ENCODE measurements at regions not wholly inside any gene's neighbourhood (a gene's known extent, or its start where the extent isn't known, plus 50 kb on each side); places are given as distances from the start of the nearest gene placed in this dataset.

- Histone ChIP-seq H3K4me2 (no peak overlapping the region), H3K9me3 (no peaks in the 10 kb centered on the region), H3K27me3 (ENCODE audit: insufficient read depth) (no peaks in the 10 kb centered on the region), H3K9me2 (no peaks in the 10 kb centered on the region), H3K27ac (ENCODE audit: low read depth in 2 of 2, low read length in 1 of 2) (no peak overlapping the region), H3K36me3 (replicated peaks in 1 of 2; ENCODE audit: control insufficient read depth in 1 of 2, insufficient read depth in 2 of 2, low read length in 1 of 2) (no peaks in the 10 kb centered on the region), H3F3A (replicated peaks; ENCODE audit: insufficient read depth) (no peaks in the 10 kb centered on the region), H4K20me1 (ENCODE audit: insufficient read depth) (no peaks in the 10 kb centered on the region), H3K9ac (no peak overlapping the region), H3K4me3 (ENCODE audit: low read depth in 2 of 2, low read length in 1 of 2) (no peak overlapping the region), H3K79me2 (ENCODE audit: insufficient read depth) (no peaks in the 10 kb centered on the region), H3K4me1 (ENCODE audit: control insufficient read depth in 1 of 2, insufficient read depth in 2 of 2, low read depth in 1 of 2, low read length in 1 of 2) (peaks cover 0 to 22% of the 10 kb centered on the region in 2 experiments; a peak in 2 of 4 replicates), H2AFZ (ENCODE audit: low read depth) (no peak overlapping the region)
- CTCF ChIA-PET = no interaction called here
- DNase-seq = no peak
- 64% methylated on average over 5 of the region's 5 CpGs for WGBS (ENCODE audit: low lambda C conversion rate)
- TF ChIP-seq NFIC (IDR thresholded peaks at IDR 0.05; ENCODE audit: borderline replicate concordance) (no peak), TCF12 (IDR thresholded peaks at IDR 0.05) (no peak), CHD2 (IDR thresholded peaks at IDR 0.05; ENCODE audit: low read length, partially characterized antibody) (no peak), SMC3 (IDR thresholded peaks at IDR 0.05; ENCODE audit: low read depth, low read length) (no peak), MXI1 (IDR thresholded peaks at IDR 0.05; ENCODE audit: low read depth, low read length) (no peak), POLR2AphosphoS5 (IDR thresholded peaks at IDR 0.05; ENCODE audit: low read depth, low read length) (no peak), GATA2 (CRISPR knock-in tag; IDR thresholded peaks at IDR 0.05) (no peak), NRF1 (IDR thresholded peaks at IDR 0.05; ENCODE audit: low read depth, low read length) (no peak), PBX3 (IDR thresholded peaks at IDR 0.05) (no peak)
- POLR2A ChIA-PET = no interaction called here
These were observed 248.6 kb upstream of the NR4A3 start for GRCh38 chr9:99573085-99573484.

DNA sequence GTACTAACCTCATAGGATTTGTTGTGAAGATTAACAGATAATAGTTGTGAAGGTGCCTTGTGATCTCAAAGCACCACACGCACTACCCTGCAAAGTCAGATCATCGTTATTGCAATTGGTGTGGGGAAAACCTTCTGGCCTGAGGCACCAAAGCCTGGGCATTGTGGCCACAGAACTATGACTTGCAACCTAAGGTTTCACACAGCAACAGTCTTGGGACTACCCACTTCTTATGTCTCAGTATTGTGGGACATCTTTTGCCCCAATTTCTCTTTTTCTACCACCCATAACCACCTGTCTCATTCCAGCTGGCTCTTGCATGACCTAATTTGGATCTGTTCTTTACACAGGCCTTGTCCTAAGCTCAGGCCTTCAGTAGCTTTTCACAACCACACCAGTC lies 247.8 kb upstream of the NR4A3 start:
- Histone ChIP-seq H3K4me3 (ENCODE audit: low read depth in 2 of 2, low read length in 1 of 2) (no peak overlapping the region), H3K9me3 (no peaks in the 10 kb centered on the region), H3K79me2 (ENCODE audit: insufficient read depth) (no peaks in the 10 kb centered on the region), H2AFZ (ENCODE audit: low read depth) (no peak overlapping the region), H3K9me2 (no peaks in the 10 kb centered on the region), H3K9ac (no peak overlapping the region), H4K20me1 (ENCODE audit: insufficient read depth) (no peaks in the 10 kb centered on the region), H3K4me2 (no peak overlapping the region), H3K36me3 (replicated peaks in 1 of 2; ENCODE audit: control insufficient read depth in 1 of 2, insufficient read depth in 2 of 2, low read length in 1 of 2) (no peaks in the 10 kb centered on the region), H3K27ac (ENCODE audit: low read depth in 2 of 2, low read length in 1 of 2) (no peak overlapping the region), H3K27me3 (ENCODE audit: insufficient read depth) (no peaks in the 10 kb centered on the region), H3K4me1 (ENCODE audit: control insufficient read depth in 1 of 2, insufficient read depth in 2 of 2, low read depth in 1 of 2, low read length in 1 of 2) (peaks cover 0 to 22% of the 10 kb centered on the region in 2 experiments; a peak in 2 of 4 replicates), H3F3A (replicated peaks; ENCODE audit: insufficient read depth) (no peaks in the 10 kb centered on the region)
- ChIA-PET POLR2A (no interaction called here), CTCF (no interaction called here)
- WGBS (ENCODE audit: low lambda C conversion rate) = 61% methylated on average over 2 of the region's 2 CpGs
- no peak for DNase-seq
- TF ChIP-seq NRF1 (IDR thresholded peaks at IDR 0.05; ENCODE audit: low read depth, low read length) (no peak), MEF2A (IDR thresholded peaks at IDR 0.05; ENCODE audit: borderline replicate concordance, low read depth) (no peak), TEAD4 (IDR thresholded peaks at IDR 0.05; ENCODE audit: borderline replicate concordance, insufficient read depth) (no peak), RXRA (IDR thresholded peaks at IDR 0.05; ENCODE audit: borderline replicate concordance, low read depth) (no peak), ZBTB33 (IDR thresholded peaks at IDR 0.05; ENCODE audit: borderline replicate concordance, low read depth) (no peak), YY1 (IDR thresholded peaks at IDR 0.05; ENCODE audit: low read depth) (no peak), FOSL2 (IDR thresholded peaks at IDR 0.05; ENCODE audit: borderline replicate concordance, low read depth) (no peak)
